Transverse colon (tissue), 4 donors: ENCODE measurements at regions not wholly inside any gene's neighbourhood (a gene's known extent, or its start where the extent isn't known, plus 50 kb on each side); places are given as distances from the start of the nearest gene placed in this dataset.

Experiments
- CTCF ChIP-seq, 5 experiments: fragments of 200-600 bp in 3 of 5; fragments of 450-650 bp in 2 of 5; sonication (generic) in 3 of 5; IDR thresholded peaks; 1 replicate in 2 of 5; 2 replicates in 3 of 5; pipeline ENCODE4 v1.5.1; 2016 to 2017; ENCODE audit warnings: antibody characterized with exemption in 5 of 5, inconsistent platforms in 3 of 5, mild to moderate bottlenecking in 2 of 5, moderate library complexity in 1 of 5
- EP300 ChIP-seq: sonication (generic); formaldehyde crosslinking; IDR thresholded peaks from one replicate; pipeline ENCODE4 v1.6.1; 2017; ENCODE audit warnings: antibody characterized with exemption, low read depth
- POLR2A ChIP-seq: fragments of 450-650 bp; IDR thresholded peaks from one replicate; pipeline ENCODE4 v1.6.1; 2016; ENCODE audit warnings: antibody characterized with exemption, mild to moderate bottlenecking, moderate library complexity
- POLR2AphosphoS5 ChIP-seq, 3 donors: sonication (generic); formaldehyde crosslinking; IDR thresholded peaks; one replicate each; pipeline ENCODE4 v1.6.1; 2016; ENCODE audit warnings: antibody characterized with exemption in 3 of 3

- TF ChIP-seq POLR2A (no peak), EP300 (no peak), CTCF (IDR thresholded peaks at IDR 0.05) (no peak), POLR2AphosphoS5 (IDR thresholded peaks at IDR 0.05) (no peak)
Observed at GRCh38 chr10:57113545-57113944, 752.5 kb upstream of the ZWINT start.
